ENCODE measurements at regions not wholly inside any gene's neighbourhood (a gene's known extent, or its start where the extent isn't known, plus 50 kb on each side); places are given as distances from the start of the nearest gene placed in this dataset.

- TF ChIP-seq YY1 (IDR thresholded peaks at IDR 0.05; ENCODE audit: insufficient read depth, insufficient read length) = no peak
- TF ChIP-seq ZNF274 (IDR thresholded peaks at IDR 0.05; ENCODE audit: low read depth, low read length) = no peak
- TF ChIP-seq SUZ12 (IDR thresholded peaks at IDR 0.05; ENCODE audit: extremely low read depth, insufficient read depth, insufficient read length) = no peak
Measured at GRCh38 chr12:67579662-67580003, 68.9 kb upstream of the DYRK2 start.
